K562 (cell line): ENCODE measurements at regions not wholly inside any gene's neighbourhood (a gene's known extent, or its start where the extent isn't known, plus 50 kb on each side); places are given as distances from the start of the nearest gene placed in this dataset.

Source experiments
- ATAC-seq: fragments of 200-7000 bp; cut with Tn5 transposase; 3 replicates; pipeline ENCODE4 v1.9.1; 2020; ENCODE audit warnings: moderate library complexity
- BruUV-seq: library from RNA; stranded (reverse); fragments of 400-500 nt; replicated peaks from 2 replicates; lab custom pipeline; 2021; lab: Mats Ljungman, UMichigan
- CTCF ChIA-PET: fragments of 300-600 bp; formaldehyde crosslinking; extraction: SDS; loops from one replicate; lab custom pipeline; 2021; ENCODE audit warnings: low intra/inter-chr PET ratio; lab: Yijun Ruan, JAX
- POLR2A ChIA-PET: fragments of 300-600, 350-650 bp; sonication (Branson Sonifier 250); formaldehyde crosslinking; extraction: SDS; loops from one replicate; lab custom pipeline; 2021; ENCODE audit warnings: antibody characterized with exemption, inconsistent platforms; lab: Yijun Ruan, JAX
- DNase-seq, 4 experiments: peaks; one replicate each; pipeline versions ENCODE4 v3.0.0 to v3.0.0-alpha.2; 2011 to 2018; ENCODE audit warnings: low spot score in 3 of 4, mixed read lengths in 3 of 4; ENCODE audit errors: extremely low read depth in 1 of 4
- FAIRE-seq: peaks from 2 replicates; lab custom pipeline; 2011; peaks lifted over from hg19 to GRCh38; lab: Jason Lieb, UNC
- H2AFZ ChIP-seq: 2 replicates; pipeline ENCODE4 v1.6.0; 2011; ENCODE audit warnings: low read depth, low read length, control low read depth, inconsistent platforms
- H3K27ac ChIP-seq: fragments of 200-600 bp; 3 replicates; pipeline ENCODE4 v1.8.0; 2011; ENCODE audit warnings: low read depth, mild to moderate bottlenecking, control low read depth, inconsistent platforms, low read length, moderate library complexity, mixed read lengths; ENCODE audit errors: extremely low read depth
- H3K27me3 ChIP-seq, 2 experiments: fragments of 300-600 bp in 1 of 2; 2 replicates in 1 of 2; 3 replicates in 1 of 2; pipeline versions ENCODE4 v1.6.0 to v1.8.0; 2011; ENCODE audit warnings: inconsistent platforms in 2 of 2, low read length in 2 of 2, mild to moderate bottlenecking in 1 of 2, mixed read lengths in 1 of 2, moderate library complexity in 1 of 2; ENCODE audit not compliant: control insufficient read depth in 2 of 2, insufficient read depth in 2 of 2
- H3K36me3 ChIP-seq: fragments of 300-600 bp; 3 replicates; pipeline ENCODE4 v1.8.0; 2011; ENCODE audit warnings: mild to moderate bottlenecking, low read length, inconsistent platforms; ENCODE audit not compliant: control insufficient read depth, insufficient read depth
- H3K4me1 ChIP-seq, 2 experiments: fragments of 200-600 bp in 1 of 2; replicated peaks in 1 of 2; 2 replicates in 1 of 2; 3 replicates in 1 of 2; pipeline versions ENCODE4 v1.5.1 to v1.8.0; 2011; ENCODE audit warnings: inconsistent platforms in 2 of 2, low read length in 2 of 2, mild to moderate bottlenecking in 1 of 2, mixed read lengths in 1 of 2, moderate library complexity in 1 of 2; ENCODE audit not compliant: control insufficient read depth in 2 of 2, insufficient read depth in 2 of 2
- H3K4me2 ChIP-seq: 2 replicates; pipeline ENCODE4 v1.6.1; 2011; ENCODE audit warnings: low read length, control low read depth, inconsistent platforms, mixed read lengths; ENCODE audit not compliant: insufficient read depth
- H3K4me3 ChIP-seq: fragments of 200-600 bp; sonication (generic), shearing (Covaris generic); 2 replicates; pipeline ENCODE4 v1.5.1; 2016; ENCODE audit warnings: control low read depth, inconsistent platforms
- H3K79me2 ChIP-seq: fragments of 200-600 bp; 3 replicates; pipeline ENCODE4 v1.8.0; 2011; ENCODE audit warnings: low read length, inconsistent platforms; ENCODE audit not compliant: control insufficient read depth, insufficient read depth
- H3K9ac ChIP-seq, 2 experiments: 2 replicates each; pipeline versions ENCODE4 v1.6.0 to v1.6.1; 2011; ENCODE audit warnings: low read depth in 2 of 2, low read length in 2 of 2, control low read depth in 1 of 2, inconsistent platforms in 1 of 2, mild to moderate bottlenecking in 1 of 2, mixed read lengths in 1 of 2; ENCODE audit not compliant: insufficient read depth in 1 of 2
- H3K9me1 ChIP-seq: one replicate; pipeline ENCODE4 v1.6.0; 2011; ENCODE audit warnings: inconsistent platforms, mild to moderate bottlenecking, low read length, moderate library complexity; ENCODE audit not compliant: control insufficient read depth, insufficient read depth
- H3K9me3 ChIP-seq: replicated peaks from 2 replicates; pipeline ENCODE4 v1.5.1; 2011; ENCODE audit warnings: low read depth, low read length, inconsistent platforms; ENCODE audit not compliant: control insufficient read depth, insufficient read depth
- H4K20me1 ChIP-seq: replicated peaks from 2 replicates; pipeline ENCODE4 v1.6.1; 2011; ENCODE audit warnings: low read length, inconsistent platforms, mixed read lengths; ENCODE audit not compliant: control insufficient read depth, insufficient read depth
- DPF2 ChIP-seq: fragments of 450-650 bp; IDR thresholded peaks from 2 replicates; pipeline ENCODE4 v1.6.1; 2016
- EGR1 ChIP-seq: fragments of 450-650 bp; conservative IDR thresholded peaks from 2 replicates; pipeline ENCODE4 v1.6.1; 2017; ENCODE audit warnings: mild to moderate bottlenecking
- PHF21A ChIP-seq: fragments of 450-650 bp; IDR thresholded peaks from 2 replicates; pipeline ENCODE4 v1.6.1; 2017; ENCODE audit warnings: low read depth, borderline replicate concordance
- POLR2G ChIP-seq: fragments of 200-400 bp; formaldehyde crosslinking; IDR thresholded peaks from 2 replicates; pipeline ENCODE4 v1.6.1; 2017; ENCODE audit warnings: low read depth, mild to moderate bottlenecking, antibody characterized with exemption, low read length, moderate library complexity
- PRDM10 ChIP-seq: fragments of 450-650 bp; IDR thresholded peaks from 2 replicates; pipeline ENCODE4 v1.6.1; 2018; ENCODE audit not compliant: partially characterized antibody
- RNF2 ChIP-seq: sonication (generic); IDR thresholded peaks from 2 replicates; pipeline ENCODE4 v1.6.1; 2016
- SP2 ChIP-seq: IDR thresholded peaks from 2 replicates; pipeline ENCODE4 v1.6.1; 2011; ENCODE audit warnings: mild to moderate bottlenecking, low read depth, low read length, moderate library complexity; ENCODE audit not compliant: poor library complexity, severe bottlenecking; ENCODE audit errors: extremely low read depth
- STAG1 ChIP-seq: sonication (generic); formaldehyde crosslinking; IDR thresholded peaks from 2 replicates; pipeline ENCODE4 v1.5.0; 2020; ENCODE audit warnings: missing genetic modification reagents, borderline replicate concordance
- STAT5A ChIP-seq: IDR thresholded peaks from 2 replicates; pipeline ENCODE4 v1.6.1; 2012; ENCODE audit warnings: low read length, inconsistent platforms, borderline replicate concordance
- ZFP36 ChIP-seq: fragments of 150-350 bp; IDR thresholded peaks from 2 replicates; pipeline ENCODE4 v1.6.1; 2018; ENCODE audit warnings: low read length, low read depth; ENCODE audit not compliant: partially characterized antibody
- ZNF644 ChIP-seq: fragments of 200-800 bp; sonication (Bioruptor generic); IDR thresholded peaks from 2 replicates; pipeline ENCODE4 v1.6.1; 2016; ENCODE audit warnings: low read depth, missing genetic modification characterization, missing compliant biosample characterization
- ZNF785 ChIP-seq: fragments of 250-450 bp; sonication (Bioruptor Pico); IDR thresholded peaks from 2 replicates; pipeline ENCODE4 v1.4.0; 2020; ENCODE audit warnings: mild to moderate bottlenecking
- WGBS: fragments of 100-300 bp; shearing (Covaris generic); methylation state at CpG from one replicate; pipeline ENCODE4 v1.1.6; 2016; ENCODE audit warnings: low coverage, mixed read lengths; ENCODE audit not compliant: insufficient coverage; ENCODE audit errors: missing lambda C conversion rate; 5-methylcytosine and 5-hydroxymethylcytosine counted together
- in situ Hi-C: fragments of 300-500 bp; cut with MboI; formaldehyde crosslinking; loops from 4 replicates; pipeline ENCODE4 v1.15.0; 2018; ENCODE audit warnings: inconsistent platforms, mixed read lengths
- intact Hi-C: fragments of 100-400 bp; cut with micrococcal nuclease; formaldehyde crosslinking; loops from 2 replicates; pipeline ENCODE4 v1.14.2; 2022

GRCh38 chr7:97310-97841 is 95.0 kb upstream of the FAM20C start:
- CTCF ChIA-PET = no interaction called here
- no peaks in the 10 kb centered on the region for H3K36me3 ChIP-seq
- ATAC-seq (no peak), FAIRE-seq (no peak), DNase-seq (no peak)
- POLR2A ChIA-PET = interaction anchor here (1.0 to 2.0 kb wide), 2 partner anchors 10 to 12 kb away, joined by 3 to 11 read pairs; no protein-coding TSS in a partner anchor
- BruUV-seq = no TSS peak
- H3K4me3 ChIP-seq = no peak overlapping the region
- no peak overlapping the region for H3K4me2 ChIP-seq
- in situ Hi-C loops = no loop called here
- H2AFZ ChIP-seq = no peak overlapping the region
- H3K9me1 ChIP-seq = no peaks in the 10 kb centered on the region
- no peaks in the 10 kb centered on the region for H3K79me2 ChIP-seq
- intact Hi-C loops = no loop called here
- WGBS = 0% methylated on average over 3 of the region's 3 CpGs
- no peak overlapping the region for H3K27ac ChIP-seq
- TF ChIP-seq RNF2 (no peak), EGR1 (no peak), POLR2G (no peak), STAG1 (no peak), DPF2 (no peak), PRDM10 (no peak), ZNF785 (CRISPR knock-in tag) (no peak), ZNF644 (tag) (no peak), STAT5A (no peak), PHF21A (no peak), ZFP36 (no peak), SP2 (no peak)
- H3K4me1 ChIP-seq = no peaks in the 10 kb centered on the region
- no peak overlapping the region for H3K9ac ChIP-seq
- no peaks in the 10 kb centered on the region for H3K9me3 ChIP-seq
- no peaks in the 10 kb centered on the region for H4K20me1 ChIP-seq
- peaks cover 39 to 44% of the 10 kb centered on the region in 2 experiments for H3K27me3 ChIP-seq
